IMR-90 (cell line): ENCODE measurements at regions not wholly inside any gene's neighbourhood (a gene's known extent, or its start where the extent isn't known, plus 50 kb on each side); places are given as distances from the start of the nearest gene placed in this dataset.

Experiments used
- BHLHE40 ChIP-seq: fragments of 150-350 bp; IDR thresholded peaks from 2 replicates; pipeline ENCODE4 v1.6.1; 2016; ENCODE audit warnings: mild to moderate bottlenecking, low read depth, low read length
- CEBPB ChIP-seq: IDR thresholded peaks from 2 replicates; pipeline ENCODE4 v1.6.1; 2012; ENCODE audit warnings: low read depth, low read length, improper control_type of control experiment
- CHD1 ChIP-seq: IDR thresholded peaks from 2 replicates; pipeline ENCODE4 v1.6.1; 2012; ENCODE audit warnings: low read depth, low read length, improper control_type of control experiment
- FOS ChIP-seq: fragments of 150-350 bp; IDR thresholded peaks from 2 replicates; pipeline ENCODE4 v1.6.1; 2016; ENCODE audit warnings: low read depth, low read length
- MAFK ChIP-seq: IDR thresholded peaks from 2 replicates; pipeline ENCODE4 v1.6.1; 2012; ENCODE audit warnings: low read depth, low read length, improper control_type of control experiment
- POLR2A ChIP-seq: IDR thresholded peaks from 2 replicates; pipeline ENCODE4 v1.6.1; 2012; ENCODE audit warnings: mild to moderate bottlenecking, low read depth, low read length
- RAD21 ChIP-seq: IDR thresholded peaks from 2 replicates; pipeline ENCODE4 v1.6.1; 2012; ENCODE audit warnings: low read length, improper control_type of control experiment
- RCOR1 ChIP-seq: IDR thresholded peaks from 2 replicates; pipeline ENCODE4 v1.6.1; 2012; ENCODE audit warnings: mild to moderate bottlenecking, low read length, improper control_type of control experiment; ENCODE audit not compliant: insufficient replicate concordance
- RFX5 ChIP-seq: IDR thresholded peaks from 2 replicates; pipeline ENCODE4 v1.8.0; 2012; ENCODE audit warnings: low read depth, mild to moderate bottlenecking, low read length, moderate library complexity
- SMC3 ChIP-seq: fragments of 150-350 bp; IDR thresholded peaks from 2 replicates; pipeline ENCODE4 v1.6.1; 2016; ENCODE audit warnings: low read depth, mild to moderate bottlenecking, antibody characterized with exemption, low read length, moderate library complexity
- USF2 ChIP-seq: fragments of 150-350 bp; IDR thresholded peaks from 2 replicates; pipeline ENCODE4 v1.6.1; 2017; ENCODE audit warnings: mild to moderate bottlenecking, antibody characterized with exemption, low read length, low read depth
- TF ChIP-seq, protein P1 (sequence below): conservative IDR thresholded peaks from 2 replicates; pipeline ENCODE4 v1.5.1; 2012; ENCODE audit warnings: mild to moderate bottlenecking, low read depth, low read length, improper control_type of control experiment

DNA sequence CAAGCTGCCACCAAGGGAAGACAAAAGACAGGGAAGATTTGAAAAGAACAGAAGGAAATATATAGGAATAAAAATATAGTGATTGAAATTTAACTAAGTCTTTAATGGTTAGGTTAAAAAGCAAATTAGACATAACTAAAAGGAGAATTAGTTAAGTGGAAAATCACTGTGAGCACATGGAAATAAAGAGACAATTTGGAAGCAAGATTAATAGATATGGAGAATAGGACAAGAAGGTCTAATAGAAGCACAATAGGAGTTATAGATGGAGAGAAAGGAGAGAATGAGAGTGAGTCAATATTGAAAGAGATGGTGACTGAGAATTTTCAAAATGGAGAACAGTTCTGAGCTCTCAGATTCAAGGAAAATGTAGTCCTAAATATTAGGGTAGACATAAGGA is 176.9 kb downstream of the ASB1 start:
- TF ChIP-seq POLR2A, result no peak
- no peak for TF ChIP-seq RFX5
- TF ChIP-seq FOS, result no peak
- TF ChIP-seq, protein P1, sequence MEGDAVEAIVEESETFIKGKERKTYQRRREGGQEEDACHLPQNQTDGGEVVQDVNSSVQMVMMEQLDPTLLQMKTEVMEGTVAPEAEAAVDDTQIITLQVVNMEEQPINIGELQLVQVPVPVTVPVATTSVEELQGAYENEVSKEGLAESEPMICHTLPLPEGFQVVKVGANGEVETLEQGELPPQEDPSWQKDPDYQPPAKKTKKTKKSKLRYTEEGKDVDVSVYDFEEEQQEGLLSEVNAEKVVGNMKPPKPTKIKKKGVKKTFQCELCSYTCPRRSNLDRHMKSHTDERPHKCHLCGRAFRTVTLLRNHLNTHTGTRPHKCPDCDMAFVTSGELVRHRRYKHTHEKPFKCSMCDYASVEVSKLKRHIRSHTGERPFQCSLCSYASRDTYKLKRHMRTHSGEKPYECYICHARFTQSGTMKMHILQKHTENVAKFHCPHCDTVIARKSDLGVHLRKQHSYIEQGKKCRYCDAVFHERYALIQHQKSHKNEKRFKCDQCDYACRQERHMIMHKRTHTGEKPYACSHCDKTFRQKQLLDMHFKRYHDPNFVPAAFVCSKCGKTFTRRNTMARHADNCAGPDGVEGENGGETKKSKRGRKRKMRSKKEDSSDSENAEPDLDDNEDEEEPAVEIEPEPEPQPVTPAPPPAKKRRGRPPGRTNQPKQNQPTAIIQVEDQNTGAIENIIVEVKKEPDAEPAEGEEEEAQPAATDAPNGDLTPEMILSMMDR, result no peak
- no peak for TF ChIP-seq RCOR1
- no peak for TF ChIP-seq MAFK
- no peak for TF ChIP-seq USF2
- TF ChIP-seq RAD21, result no peak
- no peak for TF ChIP-seq CHD1
- TF ChIP-seq CEBPB, result no peak
- TF ChIP-seq BHLHE40, result no peak
- no peak for TF ChIP-seq SMC3
